Occipital lobe (tissue), 1 donor: ENCODE measurements at regions not wholly inside any gene's neighbourhood (a gene's known extent, or its start where the extent isn't known, plus 50 kb on each side); places are given as distances from the start of the nearest gene placed in this dataset.
"Not testable (repeated sequence)": the region's sequence is repeated elsewhere in the genome, so short reads cannot be mapped to it uniquely, and the experiment has no call there.

Source experiments
- DNase-seq: peaks from one replicate; lab custom pipeline; 2025; lab: John Stamatoyannopoulos, UW

- DNase-seq: no peak
Observed at GRCh38 chr4:13893987-13894386, 266.5 kb upstream of the BOD1L1 start.

- no peak for DNase-seq
Observed at GRCh38 chr4:13900780-13901179, 273.3 kb upstream of the BOD1L1 start.

DNA sequence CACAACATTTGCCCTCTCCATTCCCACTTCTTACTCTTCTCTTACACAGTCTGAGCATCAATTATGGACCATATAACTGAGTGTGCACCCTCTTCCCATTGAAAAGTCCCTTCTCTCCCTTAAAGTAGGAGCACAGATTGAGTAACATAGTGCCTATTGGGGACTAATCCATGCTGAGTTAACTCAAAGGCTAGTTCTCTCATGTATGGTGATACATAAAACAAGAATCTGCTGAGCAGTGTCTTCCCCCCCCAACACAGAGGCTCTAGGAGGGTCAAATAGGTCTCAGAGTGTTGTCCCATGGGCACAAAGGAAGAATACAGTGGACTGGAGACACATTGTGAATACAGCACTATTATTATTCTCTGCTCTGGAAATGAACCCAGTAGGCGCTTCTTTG is 274.6 kb upstream of the BOD1L1 start:
- DNase-seq: no peak

DNA sequence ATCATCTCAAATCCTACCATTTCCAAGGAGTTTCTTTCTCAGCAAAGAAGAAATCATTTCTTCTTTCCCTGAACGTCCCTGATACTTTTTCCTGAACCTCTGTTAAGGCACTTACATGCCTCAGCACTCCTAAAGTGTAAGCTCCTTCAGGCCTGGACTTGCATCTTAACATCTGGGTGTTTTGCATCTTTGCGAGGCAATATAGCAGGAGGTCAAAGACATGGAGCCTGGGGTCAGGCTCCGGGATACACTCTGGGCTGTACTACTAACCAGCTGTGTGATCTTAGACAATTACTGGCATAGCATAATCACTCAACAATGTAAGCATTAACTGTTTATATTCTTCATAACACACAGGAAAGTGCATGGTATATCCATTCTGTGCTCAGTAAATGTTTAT is 275.5 kb upstream of the BOD1L1 start:
- DNase-seq: no peak

DNA sequence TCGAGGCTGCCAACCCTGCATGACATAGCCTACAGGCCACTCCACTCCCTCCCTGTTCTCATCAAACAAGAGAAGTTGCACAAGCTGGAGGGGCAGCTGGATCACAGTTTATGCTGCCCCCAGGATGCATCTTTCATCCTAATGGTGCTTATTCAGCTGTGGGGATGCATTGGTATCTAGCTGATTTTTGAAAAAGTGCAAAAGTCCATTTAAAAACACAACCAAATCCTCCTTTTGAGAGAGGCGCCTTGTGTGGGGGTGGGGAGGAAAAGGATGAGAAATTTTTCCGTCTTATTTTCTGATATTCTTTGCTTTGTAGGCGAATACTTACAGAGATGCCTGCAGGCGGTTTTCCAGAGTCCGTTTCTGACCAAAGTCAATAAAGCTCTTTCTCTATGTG is 276.4 kb upstream of the BOD1L1 start:
- DNase-seq: no peak

GRCh38 chr4:13905543-13905942 is 278.0 kb upstream of the BOD1L1 start:
- DNase-seq: no peak

- no peak for DNase-seq
Observed at GRCh38 chr4:13906727-13907126, 279.2 kb upstream of the BOD1L1 start.

DNA sequence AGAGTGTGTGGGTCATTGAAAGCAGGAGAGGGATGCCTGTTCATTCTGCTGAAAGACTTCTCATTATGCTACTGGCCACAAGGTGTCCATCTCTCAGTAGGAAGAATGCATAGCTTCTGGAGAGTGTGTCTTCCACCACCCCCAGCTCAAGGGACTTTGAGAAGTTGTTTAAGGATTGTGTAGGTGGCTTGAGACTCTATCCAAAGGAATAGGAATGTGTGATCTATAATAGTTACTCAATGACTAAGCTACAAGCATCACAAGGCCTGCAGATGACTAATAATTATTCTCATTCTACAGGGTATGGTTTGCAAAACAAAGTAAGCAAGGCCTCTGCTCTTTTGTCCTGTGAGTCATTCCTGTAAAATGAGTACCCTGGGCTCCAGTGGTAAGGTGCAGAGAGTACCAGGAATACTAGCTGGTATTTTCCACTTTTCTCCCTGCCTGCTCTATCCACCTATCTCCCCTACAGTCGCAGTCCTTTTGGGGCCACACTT is 279.8 kb upstream of the BOD1L1 start:
- no peak for DNase-seq

DNA sequence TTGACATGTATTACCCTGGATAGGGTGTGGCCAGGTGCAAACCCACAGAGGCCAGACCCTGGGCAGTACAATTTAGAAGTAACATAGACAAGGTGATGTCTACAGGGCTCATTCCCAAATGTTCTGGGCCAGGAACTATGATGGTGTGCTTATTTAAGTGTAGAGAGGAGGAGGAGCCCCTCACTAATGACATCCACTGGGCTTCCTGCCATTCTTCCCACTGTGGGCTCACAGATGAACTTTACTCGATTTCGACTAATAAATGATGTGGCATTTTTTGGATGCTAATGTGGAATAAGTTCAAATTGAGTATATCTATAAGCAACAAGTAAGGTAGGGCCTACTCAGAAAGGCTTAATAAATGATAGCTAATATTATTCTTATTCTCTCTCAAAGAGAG is 280.9 kb upstream of the BOD1L1 start:
- DNase-seq: no peak

GRCh38 chr4:13910556-13910955 is 283.0 kb upstream of the BOD1L1 start:
- DNase-seq: no peak

DNA sequence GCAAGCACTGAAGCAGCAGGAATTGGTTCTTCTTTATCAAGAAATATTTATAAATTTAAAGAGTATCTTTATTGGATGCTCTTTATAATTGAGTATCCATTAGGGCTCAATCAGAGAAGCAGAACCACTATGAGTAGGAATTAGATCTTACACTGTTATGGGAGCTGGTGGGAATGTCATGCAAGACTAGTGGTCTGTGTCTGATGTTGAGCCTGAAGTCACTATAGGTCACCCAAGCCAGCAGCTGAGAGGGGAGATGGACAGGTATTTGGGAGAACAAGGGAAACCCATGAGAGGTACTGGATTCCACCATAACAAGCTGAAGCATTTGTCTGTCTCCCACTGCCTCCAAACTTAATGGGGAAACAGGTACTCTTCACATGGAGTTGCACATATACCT is 283.7 kb upstream of the BOD1L1 start:
- DNase-seq: no peak

- DNase-seq: no peak
Observed at GRCh38 chr4:13912436-13912925, 285.0 kb upstream of the BOD1L1 start.

DNA sequence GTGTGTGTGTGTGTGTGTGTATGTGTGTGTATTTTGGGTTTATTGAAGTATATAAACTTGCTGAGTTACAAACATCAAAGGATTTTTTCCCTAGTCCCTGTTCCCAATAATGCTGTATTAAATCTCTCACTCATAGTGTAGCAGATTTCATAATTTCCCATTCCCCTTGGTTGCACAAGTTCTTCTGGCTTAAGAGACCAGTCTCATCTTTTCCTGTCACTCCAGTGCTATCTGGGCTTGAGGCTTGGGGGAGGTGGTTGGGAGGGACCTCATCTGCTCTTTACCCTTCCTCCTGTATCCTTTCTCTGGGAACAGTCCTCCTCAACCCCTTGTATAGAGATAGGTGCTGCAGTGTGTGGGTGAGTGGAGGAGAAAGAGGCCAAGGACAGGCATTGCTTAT is 285.4 kb upstream of the BOD1L1 start:
- no peak for DNase-seq

GRCh38 chr4:13917015-13917414 is 289.5 kb upstream of the BOD1L1 start:
- no peak for DNase-seq

GRCh38 chr4:13918110-13918509 is 290.6 kb upstream of the BOD1L1 start:
- DNase-seq: no peak

GRCh38 chr4:13918991-13919441 is 291.5 kb upstream of the BOD1L1 start:
- peak; percentile 8 for DNase-seq

DNA sequence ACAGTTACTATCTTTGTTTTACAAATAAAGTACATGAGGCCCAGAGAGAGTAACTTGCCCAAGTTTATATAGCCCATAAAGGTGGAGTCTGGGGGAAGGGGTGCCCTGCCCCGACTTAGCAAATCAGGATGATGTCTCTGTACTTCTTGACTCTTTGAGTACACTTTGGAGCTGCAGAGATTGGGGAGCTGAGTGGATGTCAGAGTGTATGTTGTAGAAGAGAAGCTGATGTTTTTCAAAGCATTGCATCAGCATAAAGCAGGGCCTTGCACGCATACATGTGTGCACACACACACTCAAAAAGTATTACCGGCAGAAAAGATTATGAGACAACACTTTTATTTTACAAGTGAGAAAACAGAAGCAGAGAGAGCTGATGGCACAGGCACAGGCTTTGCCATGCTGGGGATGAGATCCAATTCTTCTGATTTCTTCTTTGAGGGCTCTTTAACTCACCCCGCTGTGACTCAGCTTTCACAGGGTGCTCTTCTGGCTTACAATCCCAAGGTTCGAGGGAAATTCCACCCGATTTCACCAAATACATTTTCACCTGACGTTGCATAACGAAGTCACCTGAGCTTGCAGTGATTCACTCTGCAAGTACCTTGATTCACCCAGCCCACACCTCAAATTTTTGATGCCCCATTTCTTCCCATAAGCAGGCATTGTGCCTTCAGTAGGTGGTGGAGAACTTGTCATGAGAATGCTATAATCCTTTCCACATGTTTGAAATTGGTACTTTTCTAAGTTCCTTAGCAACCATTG is 292.8 kb upstream of the BOD1L1 start:
- DNase-seq: no peak

DNA sequence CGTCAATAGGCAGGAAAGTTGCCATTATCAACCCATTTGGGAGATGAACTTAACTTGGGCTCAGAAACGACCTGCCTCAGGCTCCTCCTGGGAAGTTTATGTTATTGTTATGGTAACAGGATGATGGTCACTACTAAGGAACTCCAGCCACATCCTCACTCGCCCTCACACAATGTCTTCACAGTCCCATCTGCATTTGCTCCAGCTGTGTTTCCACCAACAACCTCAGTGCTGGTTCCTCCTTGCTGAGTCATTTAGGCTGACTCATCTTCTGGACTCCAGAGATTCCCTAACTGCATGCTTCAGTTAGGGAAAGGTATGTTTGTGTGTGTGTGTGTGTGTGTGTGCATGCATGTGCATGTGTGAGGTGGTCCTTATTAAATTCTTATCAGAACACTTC is 293.4 kb upstream of the BOD1L1 start:
- DNase-seq: no peak

- no peak for DNase-seq
Observed at GRCh38 chr4:13921805-13922204, 294.3 kb upstream of the BOD1L1 start.

- no peak for DNase-seq
Observed at GRCh38 chr4:13922459-13922858, 294.9 kb upstream of the BOD1L1 start.

- no peak for DNase-seq
Observed at GRCh38 chr4:13922873-13923645, 295.5 kb upstream of the BOD1L1 start.

DNA sequence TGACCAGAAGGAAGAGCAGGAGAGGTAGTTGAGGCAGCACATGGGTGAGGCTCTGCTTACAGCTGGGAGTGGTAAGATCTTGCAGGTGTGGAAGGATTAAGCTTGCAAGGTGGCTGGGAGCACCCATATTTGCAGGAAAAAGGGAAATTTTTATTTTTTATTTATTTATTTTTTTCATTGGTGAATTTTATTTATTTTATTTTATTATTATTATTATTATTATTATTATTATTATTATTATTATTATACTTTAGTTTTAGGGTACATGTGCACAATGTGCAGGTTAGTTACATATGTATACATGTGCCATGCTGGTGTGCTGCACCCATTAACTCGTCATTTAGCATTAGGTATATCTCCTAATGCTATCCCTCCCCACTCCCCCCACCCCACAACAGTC is 297.4 kb upstream of the BOD1L1 start:
- not testable (repeated sequence) for DNase-seq

GRCh38 chr4:13928214-13928613 is 300.7 kb upstream of the BOD1L1 start:
- DNase-seq: no peak
